HL-60 (cell line): ENCODE measurements at regions not wholly inside any gene's neighbourhood (a gene's known extent, or its start where the extent isn't known, plus 50 kb on each side); places are given as distances from the start of the nearest gene placed in this dataset.

Source experiments
- CTCF ChIP-seq: IDR thresholded peaks from one replicate; pipeline ENCODE4 v1.5.1; 2011; ENCODE audit warnings: low read length, control low read depth, inconsistent platforms; ENCODE audit not compliant: insufficient read depth
- GABPA ChIP-seq: IDR thresholded peaks from 2 replicates; pipeline ENCODE4 v1.6.1; 2012; ENCODE audit warnings: low read depth
- POLR2AphosphoS5 ChIP-seq: IDR thresholded peaks from 2 replicates; pipeline ENCODE4 v1.6.1; 2012; ENCODE audit warnings: low read depth
- REST ChIP-seq: IDR thresholded peaks from 2 replicates; pipeline ENCODE4 v1.6.1; 2012; ENCODE audit warnings: low read depth; ENCODE audit not compliant: insufficient replicate concordance
- SPI1 ChIP-seq: IDR thresholded peaks from 2 replicates; pipeline ENCODE4 v1.6.1; 2012; ENCODE audit warnings: low read depth, mild to moderate bottlenecking, borderline replicate concordance

GRCh38 chr16:54508351-54508750 lies 221.8 kb upstream of the IRX3 start:
- TF ChIP-seq POLR2AphosphoS5 (no peak), CTCF (no peak), SPI1 (no peak), REST (no peak), GABPA (no peak)
